NOMO-1 treated with dmso at 0.1 percent for 144 hours (cell line): ENCODE measurements at regions not wholly inside any gene's neighbourhood (a gene's known extent, or its start where the extent isn't known, plus 50 kb on each side); places are given as distances from the start of the nearest gene placed in this dataset.
"Not testable (repeated sequence)": the region's sequence is repeated elsewhere in the genome, so short reads cannot be mapped to it uniquely, and the experiment has no call there.

Experiments used
- DNase-seq: peaks from one replicate; lab custom pipeline; 2025; ENCODE audit not compliant: unreplicated experiment; lab: John Stamatoyannopoulos, UW

DNA sequence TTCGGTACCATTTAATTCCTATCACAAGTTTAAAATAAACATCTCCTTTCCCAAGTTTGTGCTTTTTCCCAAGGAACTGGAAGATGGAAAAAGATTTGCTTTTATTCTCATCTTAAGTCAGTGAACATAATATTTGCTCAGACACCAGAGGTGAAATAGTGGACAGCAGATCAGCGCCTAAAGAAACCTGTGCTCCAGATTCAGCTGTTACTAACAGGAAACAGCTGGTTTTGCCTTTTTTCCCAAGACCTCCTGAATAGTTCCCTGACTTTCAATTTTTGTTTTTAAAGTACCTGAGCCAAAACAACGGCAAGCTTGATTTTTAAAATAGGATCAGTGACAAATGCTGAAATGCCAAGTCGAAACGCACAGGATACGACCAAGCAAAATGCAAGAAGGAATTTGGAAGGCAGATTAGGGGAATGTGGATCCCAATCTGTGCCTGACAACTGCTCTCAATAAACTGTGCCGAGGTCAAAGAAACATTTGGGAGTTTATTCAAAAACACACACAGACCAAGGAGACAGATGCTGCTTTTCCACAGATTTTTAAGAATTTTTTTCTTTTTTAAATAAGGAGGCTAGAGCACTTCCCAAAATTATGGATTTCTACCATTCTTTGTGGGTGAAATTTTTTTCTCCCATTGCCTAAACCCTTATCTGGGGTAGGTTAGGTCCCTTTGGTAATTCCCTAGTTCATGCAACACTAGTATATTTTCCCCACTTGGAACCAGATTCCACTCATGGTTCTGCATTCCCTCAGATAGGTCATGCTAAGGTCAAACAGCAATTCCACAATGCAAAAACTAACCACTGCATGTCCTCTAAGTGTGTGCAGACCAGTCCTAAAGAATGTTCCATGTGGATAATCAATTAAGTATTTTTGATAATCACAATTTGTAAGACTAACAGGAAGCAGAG lies 121.5 kb upstream of the PDE1A start:
- DNase-seq = no peak

GRCh38 chr2:182550234-182550633 lies 123.4 kb upstream of the PDE1A start:
- DNase-seq = no peak

- DNase-seq = not testable (repeated sequence)
Measured at GRCh38 chr2:182552232-182552631, 125.4 kb upstream of the PDE1A start.

- not testable (repeated sequence) for DNase-seq
Measured at GRCh38 chr2:182552785-182553184, 125.9 kb upstream of the PDE1A start.

- peak; percentile 26 for DNase-seq
Measured at GRCh38 chr2:182553483-182553882, 126.6 kb upstream of the PDE1A start.

DNA sequence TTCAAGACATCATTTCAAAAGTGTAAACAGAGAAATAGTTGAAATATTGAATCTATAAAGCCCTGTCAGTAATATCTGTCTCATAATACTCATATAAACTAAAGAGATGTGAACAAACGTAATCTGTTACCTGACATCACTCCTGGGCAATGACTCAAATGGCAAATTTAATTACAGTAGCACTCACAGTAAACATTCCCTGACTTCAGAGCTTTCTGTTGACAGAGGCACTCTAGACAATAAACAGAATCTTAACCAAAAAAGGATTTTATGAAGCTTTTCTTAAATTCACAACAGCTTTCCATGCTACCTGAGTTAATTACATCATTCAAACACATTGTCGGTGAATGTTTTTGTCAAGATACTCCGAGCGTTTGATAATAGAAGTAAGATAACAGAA lies 128.1 kb upstream of the PDE1A start:
- no peak for DNase-seq

- DNase-seq = no peak
Measured at GRCh38 chr2:182558564-182558963, 131.7 kb upstream of the PDE1A start.

DNA sequence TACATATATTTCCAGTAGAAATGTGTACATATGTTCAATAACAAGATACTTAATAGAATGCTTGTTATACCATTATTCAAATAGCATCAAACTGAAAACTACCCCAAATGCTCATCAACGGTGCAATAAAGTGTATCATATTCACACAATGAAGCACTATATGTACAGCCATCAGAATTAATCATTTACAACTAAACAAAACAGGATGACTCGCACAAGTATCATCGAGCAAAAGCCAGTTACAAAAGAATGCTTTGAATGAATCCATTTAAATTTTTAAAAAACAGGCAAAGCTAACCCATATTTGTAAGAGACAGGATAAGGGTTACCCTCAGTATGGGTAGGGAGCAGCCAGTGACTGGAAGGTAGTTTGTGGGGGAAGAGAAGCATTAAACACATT lies 132.8 kb upstream of the PDE1A start:
- DNase-seq = no peak

GRCh38 chr2:182565911-182566567 lies 139.2 kb upstream of the PDE1A start:
- no peak for DNase-seq

DNA sequence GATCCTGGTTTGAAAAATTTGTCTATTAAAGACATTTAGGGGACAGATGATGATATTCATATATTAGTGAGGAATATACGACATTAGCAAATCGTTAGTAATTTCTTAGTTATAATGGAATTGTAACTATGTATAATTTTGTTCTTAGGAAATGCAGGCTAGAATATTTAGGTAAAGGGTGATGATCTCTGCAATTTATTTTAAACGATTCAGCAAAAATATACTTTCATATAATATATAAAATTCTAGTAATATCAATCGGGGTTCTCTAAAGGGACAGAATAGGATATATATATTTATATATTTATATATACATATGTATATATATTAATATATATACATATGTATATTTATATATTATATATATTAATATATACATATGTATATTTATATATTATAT lies 142.5 kb upstream of the DNAJC10 start:
- DNase-seq = no peak

GRCh38 chr2:182577816-182578215 lies 138.2 kb upstream of the DNAJC10 start:
- DNase-seq = no peak

DNA sequence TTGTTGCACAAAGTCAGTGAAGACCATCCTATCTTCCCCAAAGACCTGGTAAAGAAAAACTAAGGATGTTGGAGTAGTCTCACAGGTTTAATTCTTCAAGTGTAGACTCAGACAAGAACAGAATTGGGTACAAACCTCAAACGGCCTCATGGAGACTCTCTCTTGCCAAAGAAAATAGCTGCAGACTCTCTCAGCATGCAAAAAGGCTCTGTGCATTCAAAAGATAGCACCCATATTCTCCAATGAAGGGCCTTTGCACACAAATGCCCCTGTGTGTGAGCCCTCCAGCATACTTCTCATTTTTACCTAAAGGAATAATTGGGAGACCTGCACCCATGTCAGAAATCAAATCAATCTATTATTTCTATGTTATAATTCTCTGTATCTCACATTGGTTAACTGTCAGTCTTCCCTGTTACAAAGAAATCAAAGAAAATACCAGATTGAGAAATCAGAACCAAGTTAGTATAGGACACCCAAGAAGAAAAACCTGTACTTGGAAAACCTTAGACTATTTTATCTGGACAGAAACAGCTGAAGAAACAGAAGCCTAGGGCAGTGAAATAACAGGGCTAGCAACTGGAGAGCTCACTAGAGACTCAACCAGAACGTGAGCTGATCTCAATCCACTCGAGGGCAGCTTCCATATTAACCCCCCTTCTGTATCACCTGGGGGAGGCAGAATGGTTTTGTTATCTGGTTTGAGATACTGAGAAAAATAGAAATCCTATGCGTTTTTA lies 134.7 kb upstream of the DNAJC10 start:
- DNase-seq = no peak

- DNase-seq = no peak
Measured at GRCh38 chr2:182584462-182584861, 131.6 kb upstream of the DNAJC10 start.

DNA sequence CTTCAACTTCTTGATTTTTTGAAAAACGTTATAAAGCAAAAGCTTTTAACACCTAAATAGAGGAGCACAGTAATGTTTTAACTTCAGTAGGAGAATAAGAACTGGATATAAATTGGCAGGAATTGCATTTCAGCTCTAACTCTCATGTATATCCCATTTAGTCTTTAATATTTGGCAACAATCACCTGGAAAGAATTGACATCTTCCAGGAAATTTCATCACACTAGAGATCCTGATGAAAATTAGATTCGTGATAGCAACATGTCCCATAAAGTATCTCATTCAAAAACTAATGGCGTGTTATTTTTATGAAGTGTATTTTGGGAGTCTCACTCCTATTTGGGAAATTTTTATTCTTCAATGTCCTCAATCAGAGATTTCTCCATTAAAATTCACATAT lies 131.1 kb upstream of the DNAJC10 start:
- no peak for DNase-seq

DNA sequence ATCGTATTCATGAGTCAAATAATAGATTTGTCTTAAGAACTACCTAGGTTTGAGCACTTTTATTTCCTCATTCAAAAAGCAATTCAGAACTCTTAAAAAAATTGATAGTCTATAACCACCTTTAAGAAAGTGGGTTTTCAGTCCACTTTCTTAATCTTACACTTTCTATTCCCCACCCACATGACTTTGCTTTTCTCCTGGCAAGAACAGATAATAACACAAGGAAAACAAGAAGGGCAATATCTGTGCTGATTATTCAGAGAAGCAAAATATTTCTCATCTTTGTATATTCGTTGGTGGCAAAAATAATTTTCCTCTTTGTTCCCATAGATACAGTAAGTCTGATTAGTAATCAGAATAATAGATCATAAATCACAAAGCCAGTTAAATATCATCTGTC lies 130.6 kb upstream of the DNAJC10 start:
- DNase-seq = no peak

GRCh38 chr2:182586426-182586825 lies 129.6 kb upstream of the DNAJC10 start:
- DNase-seq = no peak

GRCh38 chr2:182587831-182588230 lies 128.2 kb upstream of the DNAJC10 start:
- DNase-seq = no peak

DNA sequence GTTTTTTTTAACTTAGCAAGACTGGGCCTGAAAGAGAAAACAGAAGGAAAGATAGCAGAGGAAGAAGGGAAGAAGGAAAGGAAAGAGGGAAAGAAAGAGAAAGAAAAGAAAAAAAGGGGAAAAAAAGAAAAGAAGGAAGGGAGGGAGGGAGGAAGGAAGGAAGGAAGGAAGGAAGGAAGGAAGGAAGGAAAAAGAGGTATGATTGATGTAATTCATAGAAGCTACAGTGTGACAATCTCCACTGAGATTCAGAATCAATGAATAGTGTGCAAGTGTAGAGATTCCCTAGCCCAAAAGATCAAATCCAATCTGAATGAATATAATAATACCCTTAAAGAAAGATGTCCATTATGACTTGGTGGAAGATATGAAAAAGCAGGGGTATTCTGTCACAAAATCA lies 126.9 kb upstream of the DNAJC10 start:
- no peak for DNase-seq

DNA sequence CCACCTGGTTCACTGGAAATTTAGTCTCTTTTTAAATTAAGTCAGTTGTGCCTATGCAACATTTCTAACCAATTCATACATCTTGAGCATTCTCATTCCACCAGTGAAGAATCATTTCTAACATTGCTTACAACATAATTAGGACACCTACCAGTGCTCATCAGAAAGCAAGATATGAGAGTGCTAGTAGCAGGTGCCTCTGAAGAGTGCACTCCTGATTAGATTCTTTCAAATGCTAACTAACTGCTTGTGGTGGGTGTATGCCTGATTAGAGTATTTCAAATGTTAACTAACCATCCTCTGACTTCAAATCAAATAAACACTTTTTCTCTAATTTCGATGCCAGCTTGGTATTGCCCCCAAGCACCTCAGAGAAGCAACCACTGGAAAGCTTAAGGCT lies 124.3 kb upstream of the DNAJC10 start:
- no peak for DNase-seq

DNA sequence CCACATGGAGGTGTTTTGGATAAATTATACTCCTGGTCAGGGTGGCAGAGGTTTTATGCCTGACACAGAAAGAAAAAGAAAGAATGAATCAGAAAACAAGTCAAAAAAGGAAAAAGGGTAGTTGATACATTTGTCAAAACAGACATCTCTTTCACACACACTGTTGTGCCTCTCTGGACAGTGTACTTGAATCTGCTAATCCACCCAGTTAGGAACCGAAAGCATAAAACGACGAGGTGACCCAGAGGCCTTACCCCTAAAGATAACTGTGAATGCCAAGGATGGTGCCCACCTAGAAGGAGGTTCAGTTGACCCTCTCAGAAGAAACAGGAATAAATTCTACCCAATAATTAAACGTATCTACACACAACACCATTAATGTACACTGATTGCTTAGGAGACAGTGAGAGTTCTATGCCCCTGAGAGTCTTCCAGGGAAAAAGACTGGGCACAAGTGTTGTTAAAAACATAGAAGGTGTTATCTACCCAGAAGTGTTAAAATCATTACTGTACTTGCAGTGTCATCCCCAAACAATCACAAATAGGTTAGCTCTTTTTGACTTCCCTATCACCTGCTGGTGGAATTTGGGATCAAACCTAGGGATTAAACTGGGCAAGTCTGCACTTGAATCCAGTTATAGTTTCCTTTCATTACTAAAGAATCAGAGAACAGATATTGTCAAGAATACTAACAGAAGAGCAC lies 123.2 kb upstream of the DNAJC10 start:
- DNase-seq = no peak

DNA sequence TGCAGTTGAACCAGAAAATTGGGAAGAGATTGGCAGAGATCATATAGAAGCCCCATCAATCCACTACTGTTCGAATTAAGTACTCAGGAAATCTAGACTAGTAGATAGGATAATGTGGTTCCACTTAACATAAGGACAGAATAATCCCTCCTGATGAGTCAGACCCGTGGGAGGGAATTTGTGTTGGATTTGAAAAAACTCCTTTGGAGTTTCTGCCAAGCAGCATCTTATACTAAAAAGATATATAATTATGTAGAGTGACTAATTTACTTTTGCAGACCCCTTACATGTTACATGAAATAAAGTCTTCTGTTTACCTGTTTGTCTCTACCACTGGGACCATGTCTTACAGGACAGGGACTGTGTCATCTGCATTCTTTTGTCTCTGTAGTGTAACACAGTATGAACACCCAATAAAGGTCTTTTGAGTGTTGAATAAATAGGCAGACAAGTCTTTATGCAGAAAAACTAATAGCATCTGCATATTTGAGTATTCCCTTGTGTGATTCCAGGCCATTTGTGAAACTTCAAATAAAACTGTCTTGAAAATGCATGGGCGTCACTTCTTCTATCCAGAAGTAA lies 122.6 kb upstream of the DNAJC10 start:
- DNase-seq = no peak
